Fibroblast of skin of left quadriceps (primary cell): ENCODE measurements at regions not wholly inside any gene's neighbourhood (a gene's known extent, or its start where the extent isn't known, plus 50 kb on each side); places are given as distances from the start of the nearest gene placed in this dataset.
A peak's percentile ranks its signal among the peaks of the same experiment; 100 is the strongest.

Experiments used
- DNase-seq, 2 experiments: peaks; one replicate each; pipeline ENCODE4 v3.0.0-alpha.2; 2013; ENCODE audit warnings: low read depth in 2 of 2

DNA sequence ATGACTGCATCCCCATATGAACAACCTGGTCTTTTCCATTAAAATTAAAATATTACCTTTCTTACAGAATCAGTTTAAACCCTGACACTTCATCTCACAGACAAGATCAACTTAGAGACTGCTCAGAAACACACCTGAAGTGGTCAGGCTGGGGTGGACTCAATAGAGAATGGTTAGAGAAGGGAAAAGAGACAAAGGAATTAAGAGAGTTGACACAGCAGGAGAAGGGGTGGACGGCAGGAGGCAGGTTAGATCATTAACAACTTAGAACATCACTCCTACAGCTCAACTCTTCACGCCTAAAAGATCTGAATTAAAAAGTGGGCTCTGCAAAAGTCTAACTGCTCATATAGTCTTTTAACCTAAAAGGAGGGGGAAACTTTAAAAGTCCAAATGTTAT, 157.7 kb upstream of the COL1A2 start:
- no peak for DNase-seq

DNA sequence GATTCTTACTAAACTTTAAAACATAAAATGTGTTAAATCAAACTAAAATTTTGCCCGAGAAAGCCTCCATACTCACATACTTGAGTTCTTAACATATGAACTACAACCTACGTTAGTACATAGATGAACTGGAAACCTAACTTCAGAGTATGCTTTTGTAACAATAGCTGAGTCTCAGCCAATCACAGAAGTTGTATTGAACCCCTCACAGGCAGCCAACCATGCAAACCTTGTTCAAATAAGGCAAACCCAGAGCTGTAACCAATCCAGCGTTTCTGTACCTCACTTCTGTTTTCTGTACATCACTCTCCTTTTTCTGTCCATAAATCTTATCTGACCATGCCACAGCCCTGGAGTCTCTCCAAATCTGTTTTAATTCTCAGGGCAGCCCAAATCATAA, 157.3 kb upstream of the COL1A2 start:
- no peak for DNase-seq

DNA sequence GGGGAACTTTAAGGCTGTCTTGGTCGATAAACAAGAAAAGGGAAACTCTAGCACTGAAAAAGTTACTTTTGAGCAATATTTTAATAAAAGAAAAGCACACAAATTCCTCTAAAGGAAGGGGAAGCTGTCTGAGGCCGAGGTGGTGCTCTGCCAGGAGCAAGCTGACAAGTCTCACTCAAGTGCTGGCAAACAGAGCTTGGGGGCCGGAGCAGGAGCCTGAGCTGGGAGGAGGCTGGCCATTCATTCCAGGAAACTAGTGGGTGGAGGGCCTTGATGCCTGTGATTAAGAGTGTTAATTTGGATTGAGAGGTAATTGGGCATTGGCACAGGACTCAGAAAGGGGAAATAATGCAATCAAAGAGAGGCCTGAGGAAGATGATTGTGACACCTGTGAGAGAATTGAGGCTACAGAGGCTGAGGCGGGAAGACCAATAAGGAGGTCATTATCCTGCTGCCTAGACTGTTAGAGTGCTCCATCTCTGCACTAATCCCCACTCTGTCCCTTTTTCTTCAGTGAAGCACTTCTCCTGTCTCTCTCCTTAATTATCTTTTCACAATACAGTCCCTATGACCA, 154.9 kb upstream of the COL1A2 start:
- DNase-seq, result no peak

DNA sequence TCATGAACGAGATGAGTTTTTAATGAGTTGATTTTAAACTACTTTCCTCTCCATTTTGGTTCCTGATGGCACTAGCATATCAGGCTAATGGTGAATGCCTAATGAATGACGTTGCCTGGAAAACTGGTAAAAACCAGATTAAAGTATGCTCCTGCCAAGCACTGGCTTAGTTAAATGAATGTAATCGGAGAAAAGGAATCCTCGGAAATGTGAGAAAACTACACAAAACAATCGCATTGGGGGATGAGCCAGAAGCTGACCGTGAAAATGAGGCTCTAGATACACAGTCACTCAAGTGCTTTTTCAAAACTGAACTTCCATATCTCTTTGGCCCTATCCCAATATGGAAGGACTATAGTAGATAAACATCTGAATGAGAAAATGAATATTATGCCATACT, 153.8 kb upstream of the COL1A2 start:
- no peak for DNase-seq

DNA sequence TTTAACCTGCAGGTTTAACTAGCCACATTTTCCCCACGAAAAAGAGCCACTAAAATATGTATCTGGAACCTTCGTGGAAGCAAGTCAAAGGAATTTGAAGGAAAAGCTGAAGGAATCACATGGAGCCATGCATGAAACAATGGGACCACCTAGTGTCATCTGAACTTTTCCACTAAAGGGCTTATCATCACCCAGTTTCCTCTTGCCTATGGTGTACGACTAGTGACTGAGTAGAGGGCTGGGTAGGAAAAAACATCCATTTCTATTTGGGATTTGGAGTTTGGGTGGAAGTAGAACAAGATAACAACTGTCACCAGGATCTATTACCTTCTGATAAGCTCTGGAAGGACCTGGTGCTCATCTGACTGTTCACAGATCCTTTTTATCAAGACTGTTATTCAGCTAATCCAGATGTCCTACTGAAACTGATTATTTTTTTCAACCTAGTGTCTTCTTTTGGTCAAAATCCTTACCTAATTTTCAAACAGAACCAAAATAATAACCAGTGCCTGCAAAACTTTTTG, 153.2 kb upstream of the COL1A2 start:
- DNase-seq, result no peak

DNA sequence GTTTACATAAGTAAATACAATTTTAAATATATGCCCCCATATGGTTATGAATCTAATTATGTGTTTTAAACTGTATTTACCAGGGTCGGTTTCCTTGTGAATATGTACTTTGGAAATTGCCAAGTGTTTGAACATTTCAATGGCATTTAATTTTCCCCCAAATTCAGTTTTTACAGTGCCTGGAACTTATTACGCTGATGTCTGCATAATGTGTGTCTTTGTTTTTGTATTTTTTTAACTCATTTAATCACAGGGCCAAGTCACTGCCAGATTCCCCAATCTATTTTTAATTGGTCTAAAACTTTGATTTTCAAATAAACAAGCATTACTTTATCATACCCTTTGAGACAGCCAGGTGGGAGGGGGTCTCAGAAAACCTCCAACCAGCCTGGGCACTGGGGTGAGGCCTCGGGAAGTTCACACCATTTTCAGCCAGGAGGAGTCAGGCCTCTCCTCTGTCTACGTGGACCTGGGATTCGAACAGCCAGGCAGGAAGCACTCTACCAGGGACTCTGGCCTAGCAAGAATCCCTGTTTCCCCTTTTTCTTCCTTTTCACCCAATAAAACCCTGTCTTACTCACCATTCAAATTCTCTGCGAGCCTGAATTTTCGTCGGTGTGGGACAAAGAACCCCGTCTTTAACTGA, 151.5 kb upstream of the COL1A2 start:
- DNase-seq, result no peak

DNA sequence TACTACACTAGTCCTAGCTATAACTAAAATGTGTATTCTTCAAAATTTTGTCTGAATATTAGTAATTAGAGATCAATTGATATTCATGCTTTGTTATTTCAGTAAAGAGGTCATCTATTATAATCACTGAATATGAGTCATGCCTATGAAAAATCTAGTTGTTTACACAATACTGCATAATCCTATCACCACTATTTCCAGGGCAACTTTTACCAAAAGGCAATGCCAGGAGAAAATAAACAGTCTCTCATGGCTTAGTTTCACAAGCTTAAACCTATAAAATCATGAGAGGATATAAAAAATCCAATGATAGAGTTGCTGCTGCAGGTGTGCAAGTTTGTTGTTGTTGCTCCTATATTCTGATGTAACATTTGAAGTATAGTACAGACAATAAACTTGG, 149.9 kb upstream of the COL1A2 start:
- DNase-seq, result no peak

DNA sequence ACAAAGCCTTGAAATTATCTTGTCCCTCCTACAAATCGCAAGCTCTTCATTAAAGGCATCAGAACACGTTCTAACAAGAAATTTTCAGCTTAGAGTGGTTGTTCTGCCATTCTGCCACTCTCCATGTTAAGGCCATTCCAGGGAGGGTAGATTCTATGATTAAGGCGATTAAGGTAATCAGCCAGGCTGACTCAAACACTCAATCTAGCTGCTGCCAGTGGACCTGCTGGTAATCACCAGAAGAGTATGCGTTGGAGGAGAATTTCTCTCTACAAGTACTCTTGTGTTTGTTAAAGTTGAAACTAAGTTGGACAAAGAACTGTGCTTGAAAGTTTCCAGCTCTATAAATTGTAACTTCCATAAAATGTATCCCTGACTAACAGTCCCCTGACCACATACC, 149.2 kb upstream of the COL1A2 start:
- DNase-seq, result no peak

DNA sequence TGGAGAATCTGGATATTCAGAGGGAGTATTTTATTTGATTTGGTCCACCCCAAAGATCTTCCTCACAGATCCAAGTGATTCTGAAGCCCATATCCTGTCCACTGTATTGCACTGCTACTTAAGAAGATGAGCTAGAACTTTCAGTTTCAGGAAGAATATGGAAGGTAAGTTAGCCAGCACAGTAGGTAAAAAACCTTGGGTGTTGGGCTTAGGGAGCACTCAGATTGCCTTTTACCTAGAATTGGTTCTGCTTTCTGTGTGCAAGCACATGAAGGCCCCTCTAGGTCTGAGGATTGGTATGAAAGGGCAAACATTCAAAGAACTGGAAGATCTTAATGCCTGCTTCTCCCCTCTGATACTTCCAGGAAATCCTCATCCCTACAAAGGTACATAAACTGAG, 146.7 kb upstream of the COL1A2 start:
- DNase-seq, result no peak

DNA sequence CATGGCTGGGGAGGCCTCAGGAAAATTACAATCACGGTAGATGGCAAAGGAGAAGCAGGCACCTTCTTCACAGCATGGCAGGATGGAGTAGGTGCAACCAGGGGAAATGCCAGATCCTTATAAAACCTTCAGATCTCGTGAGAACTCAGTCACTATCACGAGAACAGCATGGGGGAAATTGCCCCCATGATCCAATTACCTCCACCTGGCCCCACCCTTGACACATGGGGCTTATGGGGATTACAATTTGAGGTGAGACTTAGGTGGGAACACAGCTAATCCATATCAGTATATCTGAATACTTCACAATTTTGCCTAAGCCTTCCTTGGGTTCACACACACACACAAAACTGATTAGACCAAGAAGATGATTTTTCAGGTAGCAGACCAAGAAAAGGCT, 145.1 kb upstream of the COL1A2 start:
- no peak for DNase-seq

DNA sequence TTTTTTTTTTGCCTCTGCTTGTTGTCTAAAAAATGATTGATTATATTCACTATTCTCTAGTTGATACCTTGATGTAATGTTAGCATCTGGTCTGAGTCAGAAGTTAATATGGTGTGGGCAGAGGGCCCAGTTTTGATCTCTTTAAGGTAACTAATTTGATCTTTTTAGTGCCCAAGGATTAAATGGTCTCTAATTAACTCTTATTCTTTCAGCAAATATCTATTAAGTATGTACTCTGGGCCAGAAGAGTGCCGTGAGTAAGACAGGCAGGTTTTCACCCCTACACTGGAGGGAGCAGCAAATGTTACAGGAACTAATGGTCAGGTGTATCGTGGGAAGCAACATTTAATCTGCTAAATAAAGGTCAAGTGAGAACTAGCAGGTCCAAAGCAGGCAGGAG, 144.6 kb upstream of the COL1A2 start:
- no peak for DNase-seq

DNA sequence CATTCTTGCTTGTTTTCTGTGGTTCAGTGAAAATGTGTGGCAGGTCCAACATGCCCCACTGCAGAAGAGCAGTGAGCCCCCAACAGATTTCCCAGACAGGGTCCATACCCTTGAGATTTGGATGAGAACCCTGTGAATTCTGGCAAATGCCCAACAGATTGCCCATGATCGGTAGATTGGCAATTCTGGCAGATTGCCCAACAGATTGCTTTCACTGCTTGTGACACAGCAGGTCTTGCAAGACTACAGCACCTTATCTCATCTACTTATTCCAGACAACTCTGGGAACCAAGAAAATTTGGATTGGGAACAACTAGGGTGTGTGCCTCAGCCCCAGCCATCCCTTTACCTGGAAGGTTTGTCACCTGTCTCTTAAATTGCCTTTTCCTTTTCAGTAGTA, 143.7 kb upstream of the COL1A2 start:
- no peak for DNase-seq

DNA sequence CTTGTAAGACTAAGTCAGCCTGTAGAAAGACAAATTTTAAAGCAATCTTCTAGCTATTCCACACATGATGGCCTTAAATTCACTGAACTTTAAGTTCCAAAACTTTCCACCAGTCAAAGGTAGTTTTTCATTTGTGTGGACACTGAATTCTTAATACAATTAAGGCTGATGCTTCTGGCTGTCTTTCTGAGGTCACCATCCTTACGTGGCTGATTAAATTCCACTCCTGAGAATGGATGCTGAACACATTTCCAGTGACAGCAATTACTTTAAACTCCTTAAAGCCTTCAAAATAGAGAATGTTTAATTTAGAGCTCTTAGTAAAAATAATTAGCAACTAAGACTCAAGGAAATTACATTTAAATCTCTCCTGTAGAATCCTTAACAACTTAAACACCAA, 142.6 kb upstream of the COL1A2 start:
- DNase-seq, result no peak

DNA sequence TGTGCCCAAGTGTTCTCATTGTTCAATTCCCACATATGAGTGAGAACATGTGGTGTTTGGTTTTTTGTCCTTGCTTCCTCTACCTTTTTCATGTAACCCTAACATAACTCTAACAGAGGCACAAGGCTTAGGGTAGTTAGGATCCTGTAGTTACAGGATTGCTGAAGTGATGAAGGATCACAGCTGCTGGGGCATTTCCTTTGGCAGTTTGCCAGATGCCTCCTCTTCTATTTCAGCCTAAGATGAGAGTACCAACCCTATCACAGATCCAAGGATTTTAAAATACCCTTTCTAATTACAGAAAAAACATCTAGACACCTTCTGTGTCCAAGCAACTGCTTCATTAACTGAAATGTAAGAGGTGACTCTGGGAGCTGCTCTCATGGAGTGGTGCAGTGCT, 141.7 kb upstream of the COL1A2 start:
- DNase-seq, result no peak

DNA sequence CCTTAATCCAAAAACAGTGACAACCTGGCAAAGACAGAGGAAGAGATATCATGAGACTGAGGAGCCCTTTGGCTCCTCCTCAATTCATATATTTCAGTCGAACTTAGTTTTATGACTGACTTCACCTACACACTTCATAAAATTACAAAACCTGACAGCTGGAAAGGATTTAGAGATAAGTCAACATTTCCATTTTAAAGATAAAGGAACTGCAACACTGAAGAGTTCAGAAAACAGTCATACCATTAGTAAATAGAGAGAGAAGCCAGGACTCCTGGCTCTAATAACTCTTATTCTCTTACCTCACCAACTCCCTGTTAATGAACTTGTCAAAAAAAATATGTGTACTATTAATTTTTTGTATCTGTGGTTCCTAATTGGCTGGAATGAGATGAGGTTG, 141.0 kb upstream of the COL1A2 start:
- no peak for DNase-seq

DNA sequence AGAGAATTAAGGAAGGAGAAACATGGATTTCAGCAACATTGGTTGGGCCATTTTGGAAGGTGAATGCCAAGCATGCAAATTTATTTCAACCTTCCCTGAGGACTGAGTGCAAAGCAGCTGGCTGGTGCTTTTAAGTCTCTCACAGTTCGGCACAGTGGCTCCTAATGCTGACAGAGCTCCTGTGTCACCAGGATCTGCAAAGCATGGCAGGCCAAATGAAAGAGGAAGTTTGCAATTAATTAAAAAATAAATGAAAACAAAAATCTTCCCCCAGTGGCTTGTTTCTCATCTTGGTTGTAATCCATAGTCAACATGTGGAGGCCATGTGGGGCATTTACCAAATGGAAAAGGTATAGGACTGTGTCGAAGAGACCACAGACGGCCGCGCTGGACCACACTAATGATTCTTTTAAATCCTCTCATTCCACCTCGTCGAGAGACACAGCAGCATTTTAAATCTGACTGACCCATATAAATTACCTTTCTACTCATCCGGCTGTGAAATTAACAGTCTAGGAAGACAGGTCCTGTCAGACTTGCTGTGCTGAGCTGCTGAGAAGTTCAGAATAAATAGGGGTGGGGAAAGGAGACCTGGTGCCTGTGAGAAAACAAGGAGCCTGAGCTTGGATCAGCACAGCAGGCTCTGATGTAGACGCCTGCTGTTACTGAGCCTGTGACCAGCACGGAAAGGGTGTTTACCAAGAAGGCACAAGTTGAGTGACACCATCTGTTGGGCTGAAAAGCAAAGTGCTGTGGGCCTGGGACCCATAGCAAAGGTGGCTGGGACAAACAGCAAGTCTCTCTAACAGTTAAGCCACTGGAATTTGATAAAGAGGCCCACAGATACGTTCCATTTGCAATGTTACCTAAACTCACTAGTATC, 136.0 kb upstream of the COL1A2 start:
- no peak for DNase-seq

DNA sequence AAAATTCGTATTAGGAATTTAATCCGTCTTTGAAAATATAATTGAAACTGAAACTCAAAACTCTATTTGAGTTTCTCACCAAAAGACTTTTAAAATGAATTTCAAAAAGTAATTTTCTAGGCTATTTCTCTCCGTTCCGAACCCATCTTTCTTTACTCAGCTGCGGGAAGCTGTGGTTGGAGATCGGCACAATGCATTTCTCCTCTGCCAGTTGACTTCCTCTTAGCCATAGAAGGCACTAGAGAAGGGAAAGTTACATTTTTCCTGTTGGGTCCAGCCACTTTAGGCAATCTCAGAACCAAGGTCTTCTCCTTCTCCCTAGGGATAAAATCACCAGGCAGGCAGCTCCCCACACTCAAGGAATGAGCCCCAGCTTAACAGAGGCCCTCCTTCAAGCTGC, 133.6 kb upstream of the COL1A2 start:
- no peak for DNase-seq

DNA sequence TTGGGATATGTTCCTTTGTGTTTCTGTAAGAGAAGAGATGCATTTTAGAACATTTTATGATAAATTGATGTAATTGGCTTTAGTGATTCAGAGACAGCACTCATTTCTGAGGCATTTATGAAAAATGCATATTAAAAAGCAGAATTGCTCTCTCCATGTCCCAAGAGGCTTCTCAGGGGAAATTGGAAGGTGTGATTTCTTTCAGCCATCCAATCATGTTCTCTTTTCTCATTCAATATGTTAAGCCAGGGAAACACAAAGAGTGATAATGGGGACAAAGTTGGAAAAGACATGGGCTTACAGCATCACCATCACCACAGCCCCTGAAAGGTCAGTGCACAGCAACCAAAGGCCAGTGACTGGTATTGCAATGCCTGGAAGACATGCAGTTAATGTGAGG, 129.9 kb upstream of the COL1A2 start:
- no peak for DNase-seq

DNA sequence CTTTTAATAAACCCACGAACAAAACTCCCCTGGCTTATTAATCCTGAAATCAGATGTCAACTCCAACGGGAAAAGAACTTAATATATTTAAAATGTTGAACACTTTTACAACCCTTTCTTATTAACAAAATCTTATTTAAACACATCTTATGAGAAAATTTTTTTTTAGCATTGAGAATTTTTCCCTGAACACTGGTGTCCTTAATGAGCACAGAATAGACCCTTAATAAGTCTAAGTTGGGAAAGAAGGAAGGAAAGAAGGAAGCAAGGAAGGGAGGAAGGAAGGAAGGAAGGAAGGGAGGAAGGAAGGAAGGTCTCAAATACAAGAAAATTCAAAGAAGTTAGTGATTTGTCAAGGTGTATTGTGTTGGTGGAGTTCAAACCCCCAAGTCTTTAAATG, 129.2 kb upstream of the COL1A2 start:
- no peak for DNase-seq

DNA sequence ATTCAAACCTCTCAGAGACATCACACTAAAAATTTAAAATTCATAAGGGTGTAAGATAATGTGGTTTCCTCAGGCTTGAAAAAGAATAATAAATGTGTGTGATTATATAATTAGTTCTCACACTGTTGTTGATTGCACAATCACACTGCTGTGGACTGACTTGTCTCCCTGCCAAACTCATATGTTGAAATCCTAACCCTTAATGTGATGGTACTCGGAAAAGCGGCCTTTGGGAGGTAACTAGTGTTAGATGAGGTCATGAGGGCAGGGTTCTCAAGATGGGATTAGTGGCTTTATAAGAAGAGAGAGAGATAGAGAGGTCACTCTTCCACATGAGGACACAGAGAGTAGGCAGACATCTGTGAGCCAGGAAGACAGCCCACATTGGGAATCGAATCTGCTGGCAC, 128.5 kb upstream of the COL1A2 start:
- peak; percentile 42 for DNase-seq

DNA sequence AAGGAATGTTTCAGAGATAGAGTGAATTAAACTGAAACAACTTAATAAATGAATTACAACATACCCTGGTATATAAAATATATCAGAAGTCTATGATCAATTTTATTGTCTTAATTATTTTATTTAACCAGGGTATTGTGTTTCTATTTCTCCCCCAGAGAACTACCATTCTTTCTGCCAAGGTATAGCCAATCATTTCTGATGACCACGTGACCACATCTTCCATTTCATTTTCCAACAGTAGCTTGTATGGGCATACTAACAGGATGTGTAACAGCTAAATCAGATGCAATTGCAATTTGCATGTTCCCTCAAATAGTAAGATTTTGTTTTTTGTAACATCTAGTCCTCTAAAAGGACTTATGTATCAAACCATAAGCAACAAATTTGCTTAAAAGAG, 123.9 kb upstream of the COL1A2 start:
- no peak for DNase-seq

DNA sequence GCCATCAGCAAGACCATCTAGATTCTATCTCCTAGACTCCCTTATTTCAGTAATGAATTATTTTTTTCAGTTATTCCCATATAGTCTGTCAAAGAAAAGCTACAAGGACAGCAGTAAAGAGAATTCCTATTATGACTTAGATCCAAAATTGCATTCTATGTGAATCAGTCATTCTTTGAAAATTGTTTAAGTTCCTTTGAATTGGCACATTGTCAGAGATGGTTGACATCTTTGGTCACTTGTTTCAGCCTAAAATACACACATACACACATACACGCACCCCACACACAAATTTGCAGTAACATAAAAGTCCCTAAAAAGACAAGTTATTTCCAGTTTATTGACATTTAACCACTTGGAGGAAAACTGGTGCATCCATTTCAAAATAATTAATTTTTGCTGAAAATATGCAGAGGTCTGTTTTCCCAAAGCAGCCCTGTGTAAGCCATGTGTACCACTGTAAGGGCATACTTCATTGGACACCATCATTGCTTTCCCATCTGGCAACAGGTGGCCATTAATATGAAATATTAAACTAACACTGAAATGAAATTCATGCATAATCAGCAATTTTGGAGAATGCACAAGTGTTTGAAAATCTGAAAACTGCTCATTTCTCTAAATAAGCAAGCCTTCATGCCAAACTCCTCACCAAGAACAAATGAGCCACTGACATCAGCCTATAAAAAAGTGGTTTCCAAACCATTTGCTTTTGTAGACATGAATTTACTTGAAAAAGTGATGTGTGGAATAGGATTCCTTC, 121.7 kb upstream of the COL1A2 start:
- no peak for DNase-seq
